ENCODE measurements at regions not wholly inside any gene's neighbourhood (a gene's known extent, or its start where the extent isn't known, plus 50 kb on each side); places are given as distances from the start of the nearest gene placed in this dataset.

DNA sequence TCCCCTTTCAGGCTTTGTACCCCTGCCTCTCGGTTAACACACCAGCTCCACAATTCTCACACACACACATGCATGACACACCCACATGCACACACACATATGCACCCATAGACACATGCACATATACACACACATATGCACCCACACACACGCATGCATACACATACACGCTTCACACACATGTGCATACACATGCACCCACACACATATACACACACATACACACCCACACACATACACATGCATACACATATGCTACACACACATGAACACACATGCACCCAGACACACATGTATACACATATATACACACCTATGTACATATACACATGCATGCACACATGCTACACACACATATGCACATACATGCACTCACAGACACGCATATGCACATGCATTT, 61.7 kb upstream of the SLC25A33 start:
- TF ChIP-seq, protein P1, sequence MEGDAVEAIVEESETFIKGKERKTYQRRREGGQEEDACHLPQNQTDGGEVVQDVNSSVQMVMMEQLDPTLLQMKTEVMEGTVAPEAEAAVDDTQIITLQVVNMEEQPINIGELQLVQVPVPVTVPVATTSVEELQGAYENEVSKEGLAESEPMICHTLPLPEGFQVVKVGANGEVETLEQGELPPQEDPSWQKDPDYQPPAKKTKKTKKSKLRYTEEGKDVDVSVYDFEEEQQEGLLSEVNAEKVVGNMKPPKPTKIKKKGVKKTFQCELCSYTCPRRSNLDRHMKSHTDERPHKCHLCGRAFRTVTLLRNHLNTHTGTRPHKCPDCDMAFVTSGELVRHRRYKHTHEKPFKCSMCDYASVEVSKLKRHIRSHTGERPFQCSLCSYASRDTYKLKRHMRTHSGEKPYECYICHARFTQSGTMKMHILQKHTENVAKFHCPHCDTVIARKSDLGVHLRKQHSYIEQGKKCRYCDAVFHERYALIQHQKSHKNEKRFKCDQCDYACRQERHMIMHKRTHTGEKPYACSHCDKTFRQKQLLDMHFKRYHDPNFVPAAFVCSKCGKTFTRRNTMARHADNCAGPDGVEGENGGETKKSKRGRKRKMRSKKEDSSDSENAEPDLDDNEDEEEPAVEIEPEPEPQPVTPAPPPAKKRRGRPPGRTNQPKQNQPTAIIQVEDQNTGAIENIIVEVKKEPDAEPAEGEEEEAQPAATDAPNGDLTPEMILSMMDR (conservative IDR thresholded peaks at IDR 0.05) = no peak
- H3K27ac ChIP-seq = no peak overlapping the region

DNA sequence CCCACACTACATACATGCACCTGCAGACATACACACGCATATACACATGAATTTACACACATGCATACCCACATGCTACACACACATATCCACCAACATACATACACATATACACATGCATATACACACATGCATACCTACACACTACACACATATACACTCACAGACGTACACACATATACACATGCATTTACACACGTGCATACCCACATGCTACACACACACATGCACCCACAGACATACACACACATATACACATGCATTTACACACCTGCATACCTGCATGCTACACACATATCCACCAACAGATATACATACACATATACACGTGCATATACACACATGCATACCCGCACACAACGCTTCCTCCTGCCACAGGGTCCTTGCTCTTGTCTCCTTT, 61.2 kb upstream of the SLC25A33 start:
- H3K27ac ChIP-seq = no peak overlapping the region
- TF ChIP-seq, protein P1 (conservative IDR thresholded peaks at IDR 0.05) = no peak

DNA sequence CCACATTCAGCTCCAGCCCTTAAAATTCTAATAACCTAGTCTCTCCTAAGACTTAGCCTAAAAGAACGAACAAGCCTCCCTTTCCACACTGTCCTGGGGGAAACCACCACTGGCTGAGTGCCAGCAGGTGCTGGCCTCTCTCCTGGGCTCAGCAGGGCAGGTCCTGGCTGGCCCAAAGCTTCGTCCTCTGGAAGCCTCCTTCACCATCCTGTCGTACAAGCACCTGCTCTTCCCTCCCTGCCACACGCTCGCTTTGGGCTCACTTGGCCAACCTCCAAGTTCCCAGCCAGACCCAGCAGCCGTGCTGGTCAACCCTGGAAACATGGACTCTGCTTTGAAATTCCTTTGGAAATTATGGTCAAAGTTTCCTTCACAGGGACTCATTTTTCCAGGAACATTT, 58.2 kb upstream of the SLC25A33 start:
- H3K27ac ChIP-seq = no peak overlapping the region
- TF ChIP-seq, protein P1 (conservative IDR thresholded peaks at IDR 0.05) = no peak

DNA sequence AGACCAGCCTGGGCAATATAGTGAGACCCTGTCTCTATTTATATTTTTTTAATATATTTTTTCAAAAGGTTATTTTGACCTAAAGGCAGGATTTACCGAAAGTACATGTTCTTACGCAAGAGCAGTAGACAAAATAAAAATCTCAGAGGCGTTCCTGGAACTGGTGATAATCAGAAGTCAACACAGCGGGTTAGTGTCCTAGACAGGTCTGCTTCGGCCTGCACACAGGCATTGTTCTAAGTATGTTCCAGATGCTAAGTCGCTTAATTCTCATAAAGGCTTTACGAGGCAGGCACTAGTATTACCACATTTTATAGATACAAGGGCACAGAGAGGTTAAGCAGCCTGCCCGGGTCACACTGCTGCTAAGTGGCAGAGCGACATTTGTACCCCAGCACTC, 56.9 kb upstream of the SLC25A33 start:
- H3K27ac ChIP-seq = no peak overlapping the region; the same call in 1 of the 2 replicates
- TF ChIP-seq, protein P1 (conservative IDR thresholded peaks at IDR 0.05) = no peak

DNA sequence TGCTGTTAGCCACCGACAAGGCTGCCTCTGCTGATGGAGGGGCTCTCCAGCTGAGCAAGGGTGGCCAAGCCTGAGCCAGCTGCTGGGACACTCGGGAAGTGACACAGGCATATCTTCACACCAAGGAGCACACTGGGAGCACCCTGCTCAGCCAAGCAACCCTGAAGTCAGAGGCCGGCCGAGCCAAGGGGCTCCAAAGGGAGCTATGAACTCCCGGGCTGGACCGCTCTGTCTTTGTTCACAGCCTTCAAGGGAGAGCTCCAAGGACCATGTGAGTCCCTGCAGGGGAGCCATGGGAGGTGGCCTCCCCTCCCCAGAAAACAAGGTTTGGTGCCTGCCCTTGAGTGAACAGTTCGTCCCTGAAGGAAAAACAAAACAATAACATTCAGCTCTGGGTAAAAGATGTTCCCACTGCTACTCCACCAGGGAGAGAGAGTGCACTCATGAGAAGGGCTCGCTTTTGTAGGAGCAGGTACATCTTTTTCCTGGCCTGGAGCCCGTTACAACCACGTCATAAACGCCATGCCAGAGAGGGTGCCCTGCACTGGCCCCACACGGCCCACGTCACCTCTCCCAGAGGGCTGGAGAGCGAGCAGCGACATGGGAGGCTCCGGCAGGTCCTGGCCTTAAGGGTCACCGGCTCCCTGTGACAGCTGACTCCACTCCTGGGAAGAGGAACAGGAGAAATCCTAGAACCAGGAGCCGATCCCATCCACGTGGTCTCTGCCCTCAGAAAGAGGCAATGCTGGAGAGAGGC, 56.3 kb upstream of the SLC25A33 start:
- no peak overlapping the region; the same call in 1 of the 2 replicates for H3K27ac ChIP-seq
- TF ChIP-seq, protein P1 (conservative IDR thresholded peaks at IDR 0.05) = no peak

DNA sequence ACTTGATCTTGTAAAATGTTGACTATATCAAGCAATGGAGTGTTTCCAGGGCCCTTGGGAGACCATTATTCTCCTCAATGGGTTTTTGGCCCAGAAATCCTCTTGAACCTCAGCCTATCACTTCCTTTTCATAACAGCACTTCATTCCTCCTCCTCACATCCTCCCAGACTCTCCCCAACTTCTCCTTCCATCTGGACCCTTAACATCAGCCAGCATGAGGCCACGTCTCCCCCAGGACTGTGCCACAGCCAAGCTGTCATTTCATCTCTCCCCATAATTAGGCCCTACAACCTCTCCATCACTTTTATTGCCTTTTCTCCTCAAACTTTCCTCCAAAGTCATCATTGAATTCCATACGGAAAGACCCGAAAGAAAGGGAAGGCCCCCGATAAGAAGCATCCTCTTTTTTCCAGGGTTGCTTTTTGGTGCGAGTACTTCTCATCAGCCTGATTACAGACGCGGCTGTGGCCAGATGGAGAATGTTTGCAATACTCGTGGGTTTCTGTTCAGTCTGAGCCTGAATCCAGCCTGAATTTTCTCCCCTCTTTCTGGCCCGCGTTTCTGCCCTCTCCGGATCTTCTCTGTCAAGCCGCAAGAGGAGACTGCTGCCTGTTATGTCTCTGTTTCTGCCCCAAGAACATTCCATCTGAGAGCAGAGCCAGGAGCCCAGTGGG, 52.7 kb upstream of the SLC25A33 start:
- TF ChIP-seq, protein P1 (conservative IDR thresholded peaks at IDR 0.05) = no peak
- no peak overlapping the region for H3K27ac ChIP-seq

Measured in VCaP (cell line).